Spleen (tissue), 11 donors: ENCODE measurements at regions not wholly inside any gene's neighbourhood (a gene's known extent, or its start where the extent isn't known, plus 50 kb on each side); places are given as distances from the start of the nearest gene placed in this dataset.

Source experiments
- DNase-seq: peaks from one replicate; pipeline ENCODE4 v3.0.0-alpha.2; 2020
- H3K27ac ChIP-seq, 8 donors: fragments of 200-600 bp; sonication (generic) in 7 of 8; 1 replicate in 4 of 8; 2 replicates in 4 of 8; pipeline versions ENCODE4 v1.5.0 to v1.8.0; 2016 to 2021; ENCODE audit warnings: inconsistent platforms in 4 of 8, mild to moderate bottlenecking in 4 of 8, moderate library complexity in 1 of 8
- H3K27me3 ChIP-seq, 7 donors: fragments of 200-600 bp; sonication (generic) in 6 of 7; replicated peaks in 1 of 7; 1 replicate in 4 of 7; 2 replicates in 3 of 7; pipeline versions ENCODE4 v1.5.0 to v1.8.0; 2016 to 2021; ENCODE audit warnings: inconsistent platforms in 3 of 7, mild to moderate bottlenecking in 1 of 7
- H3K36me3 ChIP-seq, 6 donors: fragments of 200-600 bp; sonication (generic) in 5 of 6; 1 replicate in 4 of 6; 2 replicates in 2 of 6; pipeline versions ENCODE4 v1.5.0 to v1.8.0; 2016 to 2021; ENCODE audit warnings: inconsistent platforms in 2 of 6
- H3K4me1 ChIP-seq, 6 donors: fragments of 200-600 bp; sonication (generic) in 5 of 6; 1 replicate in 3 of 6; 2 replicates in 3 of 6; pipeline versions ENCODE4 v1.5.0 to v1.8.0; 2016 to 2021; ENCODE audit warnings: inconsistent platforms in 3 of 6
- H3K4me3 ChIP-seq, 8 donors: fragments of 200-600 bp; sonication (generic) in 7 of 8; 1 replicate in 4 of 8; 2 replicates in 4 of 8; pipeline versions ENCODE4 v1.5.0 to v1.8.0; 2016 to 2021; ENCODE audit warnings: inconsistent platforms in 4 of 8, mild to moderate bottlenecking in 4 of 8, moderate library complexity in 2 of 8
- H3K9me3 ChIP-seq, 8 donors: fragments of 200-600 bp; sonication (generic) in 7 of 8; 1 replicate in 4 of 8; 2 replicates in 4 of 8; pipeline versions ENCODE4 v1.5.0 to v1.8.0; 2016 to 2021; ENCODE audit warnings: inconsistent platforms in 4 of 8
- POLR2A ChIP-seq, 3 donors: fragments of 450-650 bp; IDR thresholded peaks; one replicate each; pipeline ENCODE4 v1.5.1; 2017; ENCODE audit warnings: antibody characterized with exemption in 3 of 3, mild to moderate bottlenecking in 1 of 3
- POLR2AphosphoS5 ChIP-seq, 3 donors: sonication (generic); formaldehyde crosslinking; IDR thresholded peaks; one replicate each; pipeline ENCODE4 v1.5.1; 2017; ENCODE audit warnings: antibody characterized with exemption in 3 of 3
- WGBS, 5 donors: extraction: QIAGEN DNeasy Blood & Tissue Kit in 3 of 5; methylation state at CpG; one replicate each; pipeline versions ENCODE4 v1.1.5 to v1.1.7; 2013 to 2018; 5-methylcytosine and 5-hydroxymethylcytosine counted together
- intact Hi-C: fragments of 100-400 bp; cut with DNase I; formaldehyde crosslinking; loops from one replicate; pipeline ENCODE4 v1.15.0; 2023; ENCODE audit warnings: low total_unique reads
- TF ChIP-seq, protein P1 (sequence below), 11 experiments: fragments of 200-600 bp in 7 of 11; fragments of 450-650 bp in 4 of 11; sonication (generic) in 4 of 11; IDR thresholded peaks in 8 of 11; conservative IDR thresholded peaks in 3 of 11; 1 replicate in 7 of 11; 2 replicates in 4 of 11; pipeline versions ENCODE4 v1.4.0 to v1.8.0; 2016 to 2021; ENCODE audit warnings: antibody characterized with exemption in 11 of 11, inconsistent platforms in 4 of 11, mild to moderate bottlenecking in 1 of 11
- donor health status: healthy with polysubstance abuse.
- donor health status: DM: no; HTN: no; CAD: no; lungs with moderate emphysema.
- donor health status: DM: no; HTN: no; CAD: no.
- donor health status: Bipolar disorder and iron deficiency.
- donor health status: healthy.
- donor health status: DM: no; HTN: no; CAD: no.
- donor health status: DM: yes; HTN: yes; CAD: no.

DNA sequence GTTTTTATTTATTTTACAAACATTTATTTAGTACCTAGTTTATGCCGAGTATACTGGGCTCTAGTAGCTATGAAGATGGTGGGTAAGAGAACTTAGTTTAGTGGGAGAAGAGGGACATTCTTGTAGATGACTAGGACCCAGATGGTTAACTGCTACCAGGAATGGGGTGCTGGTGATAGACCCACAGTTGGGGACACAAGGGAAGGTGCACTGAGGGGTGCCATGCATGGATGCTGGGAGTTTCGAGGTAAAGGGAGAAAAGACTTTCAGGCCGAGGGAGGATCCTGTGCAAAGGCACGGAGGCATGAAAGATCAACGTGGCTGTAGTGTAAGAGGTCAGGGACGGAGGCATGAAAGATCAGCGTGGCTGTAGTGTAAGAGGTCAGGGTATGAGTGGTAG lies 204.2 kb upstream of the HABP2 start:
- intact Hi-C loops, result no loop called here
- H3K9me3 ChIP-seq, result no peaks in the 10 kb centered on the region
- H3K4me3 ChIP-seq, result no peak overlapping the region
- no peaks in the 10 kb centered on the region for H3K4me1 ChIP-seq
- no peaks in the 10 kb centered on the region for H3K27me3 ChIP-seq
- TF ChIP-seq POLR2AphosphoS5 (IDR thresholded peaks at IDR 0.05) (no peak), POLR2A (IDR thresholded peaks at IDR 0.05) (no peak)
- TF ChIP-seq, protein P1, sequence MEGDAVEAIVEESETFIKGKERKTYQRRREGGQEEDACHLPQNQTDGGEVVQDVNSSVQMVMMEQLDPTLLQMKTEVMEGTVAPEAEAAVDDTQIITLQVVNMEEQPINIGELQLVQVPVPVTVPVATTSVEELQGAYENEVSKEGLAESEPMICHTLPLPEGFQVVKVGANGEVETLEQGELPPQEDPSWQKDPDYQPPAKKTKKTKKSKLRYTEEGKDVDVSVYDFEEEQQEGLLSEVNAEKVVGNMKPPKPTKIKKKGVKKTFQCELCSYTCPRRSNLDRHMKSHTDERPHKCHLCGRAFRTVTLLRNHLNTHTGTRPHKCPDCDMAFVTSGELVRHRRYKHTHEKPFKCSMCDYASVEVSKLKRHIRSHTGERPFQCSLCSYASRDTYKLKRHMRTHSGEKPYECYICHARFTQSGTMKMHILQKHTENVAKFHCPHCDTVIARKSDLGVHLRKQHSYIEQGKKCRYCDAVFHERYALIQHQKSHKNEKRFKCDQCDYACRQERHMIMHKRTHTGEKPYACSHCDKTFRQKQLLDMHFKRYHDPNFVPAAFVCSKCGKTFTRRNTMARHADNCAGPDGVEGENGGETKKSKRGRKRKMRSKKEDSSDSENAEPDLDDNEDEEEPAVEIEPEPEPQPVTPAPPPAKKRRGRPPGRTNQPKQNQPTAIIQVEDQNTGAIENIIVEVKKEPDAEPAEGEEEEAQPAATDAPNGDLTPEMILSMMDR (IDR thresholded peaks at IDR 0.05 in 8 of 11, conservative IDR thresholded peaks at IDR 0.05 in 3 of 11), result no peak
- WGBS, 5 donors, result 83 to 92% (median 86%) methylated on average over 7 of the region's 7 CpGs
- H3K27ac ChIP-seq, result no peak overlapping the region
- no peaks in the 10 kb centered on the region for H3K36me3 ChIP-seq
- no peak for DNase-seq

GRCh38 chr10:113350311-113351040 lies 202.4 kb upstream of the HABP2 start:
- Histone ChIP-seq H3K36me3 (no peaks in the 10 kb centered on the region), H3K27me3 (no peaks in the 10 kb centered on the region), H3K9me3 (no peaks in the 10 kb centered on the region), H3K4me1 (no peaks in the 10 kb centered on the region), H3K4me3 (no peak overlapping the region), H3K27ac (no peak overlapping the region)
- intact Hi-C loops, result no loop called here
- no peak for TF ChIP-seq POLR2AphosphoS5 (IDR thresholded peaks at IDR 0.05)
- TF ChIP-seq, protein P1 (IDR thresholded peaks at IDR 0.05 in 8 of 11, conservative IDR thresholded peaks at IDR 0.05 in 3 of 11), result no peak
- no peak for TF ChIP-seq POLR2A (IDR thresholded peaks at IDR 0.05)
- DNase-seq, result no peak
- 74 to 88% (median 84%) methylated on average over 11 of the region's 11 CpGs for WGBS, 5 donors

- TF ChIP-seq POLR2A (IDR thresholded peaks at IDR 0.05) (no peak), POLR2AphosphoS5 (IDR thresholded peaks at IDR 0.05) (no peak)
- TF ChIP-seq, protein P1 (IDR thresholded peaks at IDR 0.05 in 8 of 11, conservative IDR thresholded peaks at IDR 0.05 in 3 of 11), result no peak
- Histone ChIP-seq H3K4me1 (no peaks in the 10 kb centered on the region), H3K36me3 (no peaks in the 10 kb centered on the region), H3K27me3 (no peaks in the 10 kb centered on the region), H3K9me3 (no peaks in the 10 kb centered on the region), H3K27ac (no peak overlapping the region), H3K4me3 (no peak overlapping the region)
- intact Hi-C loops, result no loop called here
- 75 to 83% (median 79%) methylated on average over 3 of the region's 3 CpGs for WGBS, 5 donors
- DNase-seq, result no peak
These were observed 198.1 kb upstream of the HABP2 start for GRCh38 chr10:113354711-113355110.

DNA sequence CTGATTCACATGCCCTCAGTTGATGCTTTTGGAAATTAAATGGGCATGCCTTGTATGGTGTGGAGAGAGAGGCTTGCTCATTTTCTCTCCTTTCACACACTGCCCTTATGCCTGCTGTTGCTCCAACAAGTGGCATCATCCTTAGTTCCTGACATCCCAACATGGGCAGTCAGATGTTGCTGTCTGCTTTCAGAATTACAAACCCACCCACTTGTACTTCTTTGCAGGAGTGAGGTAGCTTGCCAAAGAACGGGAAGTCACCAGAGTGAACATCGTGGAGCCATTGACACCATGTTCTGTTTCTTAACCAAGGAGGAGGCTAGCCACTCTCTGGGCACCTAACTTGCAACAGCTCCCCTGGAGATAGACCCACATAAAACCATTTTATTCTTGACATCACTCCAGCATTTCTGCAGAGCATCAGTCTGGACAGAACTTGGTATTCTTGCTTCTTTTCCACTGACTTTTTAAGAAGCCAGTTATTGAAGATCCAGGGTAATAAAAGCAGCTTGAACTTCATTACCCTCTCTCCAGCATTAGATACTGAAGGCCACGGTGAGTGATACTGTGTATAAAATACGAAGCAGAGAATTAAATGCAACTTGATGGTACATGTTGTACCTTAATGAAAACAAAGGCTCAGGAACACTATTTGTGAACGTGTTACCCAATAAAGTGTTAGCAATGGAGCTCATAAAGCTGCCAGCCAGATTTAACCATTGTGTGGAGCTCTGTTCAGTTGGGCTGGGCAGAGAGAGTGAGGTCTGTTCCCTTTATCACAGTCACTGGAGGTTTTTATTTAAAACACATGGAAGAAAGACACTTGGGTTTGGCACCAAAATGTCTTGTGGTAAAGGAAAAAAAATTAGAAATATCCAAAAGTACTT lies 195.8 kb upstream of the HABP2 start:
- H3K27me3 ChIP-seq, result no peaks in the 10 kb centered on the region
- intact Hi-C loops, result no loop called here
- H3K4me3 ChIP-seq, result no peak overlapping the region
- H3K4me1 ChIP-seq, result no peaks in the 10 kb centered on the region
- no peaks in the 10 kb centered on the region for H3K9me3 ChIP-seq
- H3K36me3 ChIP-seq, result no peaks in the 10 kb centered on the region
- DNase-seq, result no peak
- TF ChIP-seq, protein P1 (IDR thresholded peaks at IDR 0.05 in 8 of 11, conservative IDR thresholded peaks at IDR 0.05 in 3 of 11), result no peak
- TF ChIP-seq POLR2AphosphoS5 (IDR thresholded peaks at IDR 0.05), result no peak
- TF ChIP-seq POLR2A (IDR thresholded peaks at IDR 0.05), result no peak
- 71 to 85% (median 71%) methylated on average over 5 of the region's 5 CpGs for WGBS, 5 donors
- no peak overlapping the region for H3K27ac ChIP-seq
